NCI-H82 (cell line): ENCODE measurements at regions not wholly inside any gene's neighbourhood (a gene's known extent, or its start where the extent isn't known, plus 50 kb on each side); places are given as distances from the start of the nearest gene placed in this dataset.

ENCODE experiments used
- DNase-seq: peaks from one replicate; lab custom pipeline; 2025; lab: John Stamatoyannopoulos, UW

GRCh38 chr2:193561054-193561453 is 1366.3 kb upstream of the TMEFF2 start:
- DNase-seq, result no peak

GRCh38 chr2:193556766-193557470 is 1362.2 kb upstream of the TMEFF2 start:
- no peak for DNase-seq

- no peak for DNase-seq
Measured at GRCh38 chr2:193549661-193550060, 1354.9 kb upstream of the TMEFF2 start.

- DNase-seq, result peak; percentile 24
Measured at GRCh38 chr2:193542762-193543161, 1348.0 kb upstream of the TMEFF2 start.

- DNase-seq, result no peak
Measured at GRCh38 chr2:193539188-193539587, 1344.5 kb upstream of the TMEFF2 start.

- no peak for DNase-seq
Measured at GRCh38 chr2:193538061-193538460, 1343.3 kb upstream of the TMEFF2 start.

- DNase-seq, result no peak
Measured at GRCh38 chr2:193537531-193537930, 1342.8 kb upstream of the TMEFF2 start.

GRCh38 chr2:193528458-193528857 is 1333.7 kb upstream of the TMEFF2 start:
- DNase-seq, result no peak

GRCh38 chr2:193527146-193527545 is 1332.4 kb upstream of the TMEFF2 start:
- DNase-seq, result no peak

GRCh38 chr2:193523662-193524061 is 1328.9 kb upstream of the TMEFF2 start:
- no peak for DNase-seq

GRCh38 chr2:193521523-193521922 is 1326.8 kb upstream of the TMEFF2 start:
- DNase-seq, result no peak

- DNase-seq, result no peak
Measured at GRCh38 chr2:193520709-193521458, 1326.2 kb upstream of the TMEFF2 start.

GRCh38 chr2:193518041-193518817 is 1323.5 kb upstream of the TMEFF2 start:
- no peak for DNase-seq

- DNase-seq, result no peak
Measured at GRCh38 chr2:193517615-193518014, 1322.9 kb upstream of the TMEFF2 start.

GRCh38 chr2:193506035-193506434 is 1311.3 kb upstream of the TMEFF2 start:
- no peak for DNase-seq

- DNase-seq, result no peak
Measured at GRCh38 chr2:193505620-193506019, 1310.9 kb upstream of the TMEFF2 start.

- DNase-seq, result no peak
Measured at GRCh38 chr2:193502363-193503035, 1307.8 kb upstream of the TMEFF2 start.

- no peak for DNase-seq
Measured at GRCh38 chr2:193496786-193497185, 1302.1 kb upstream of the TMEFF2 start.

GRCh38 chr2:193482557-193482956 is 1287.8 kb upstream of the TMEFF2 start:
- DNase-seq, result no peak

- DNase-seq, result no peak
Measured at GRCh38 chr2:193480187-193480586, 1285.5 kb upstream of the TMEFF2 start.

GRCh38 chr2:193476171-193476800 is 1281.6 kb upstream of the TMEFF2 start:
- no peak for DNase-seq

GRCh38 chr2:193475038-193475437 is 1280.3 kb upstream of the TMEFF2 start:
- no peak for DNase-seq
